Duodenal mucosa (tissue), 2 donors: ENCODE measurements at regions not wholly inside any gene's neighbourhood (a gene's known extent, or its start where the extent isn't known, plus 50 kb on each side); places are given as distances from the start of the nearest gene placed in this dataset.

Experiments used
- H3K27ac ChIP-seq: one replicate; pipeline ENCODE4 v1.7.0; 2013; ENCODE audit warnings: low read depth, low read length
- H3K27me3 ChIP-seq, 2 donors: one replicate each; pipeline ENCODE4 v1.7.0; 2013; ENCODE audit warnings: low read length in 2 of 2, control low read depth in 1 of 2; ENCODE audit not compliant: insufficient read depth in 2 of 2, control insufficient read depth in 1 of 2
- H3K36me3 ChIP-seq, 2 donors: one replicate each; pipeline ENCODE4 v1.7.0; 2013; ENCODE audit warnings: low read length in 2 of 2, control low read depth in 1 of 2; ENCODE audit not compliant: insufficient read depth in 2 of 2, control insufficient read depth in 1 of 2
- H3K4me1 ChIP-seq, 2 donors: one replicate each; pipeline ENCODE4 v1.7.0; 2013; ENCODE audit warnings: low read length in 2 of 2, control low read depth in 1 of 2; ENCODE audit not compliant: insufficient read depth in 2 of 2, control insufficient read depth in 1 of 2
- H3K4me3 ChIP-seq, 2 donors: one replicate each; pipeline ENCODE4 v1.7.0; 2013; ENCODE audit warnings: low read length in 2 of 2, low read depth in 1 of 2
- H3K9ac ChIP-seq, 2 donors: one replicate each; pipeline ENCODE4 v1.7.0; 2013; ENCODE audit warnings: low read length in 2 of 2, low read depth in 1 of 2
- H3K9me3 ChIP-seq, 2 donors: one replicate each; pipeline ENCODE4 v1.7.0; 2013; ENCODE audit warnings: low read length in 2 of 2, control low read depth in 1 of 2; ENCODE audit not compliant: control insufficient read depth in 1 of 2

GRCh38 chr2:150041722-150042425 is 445.6 kb downstream of the RND3 start:
- Histone ChIP-seq H3K27me3 (no peaks in the 10 kb centered on the region), H3K9ac (no peak overlapping the region), H3K4me1 (no peaks in the 10 kb centered on the region), H3K9me3 (no peaks in the 10 kb centered on the region), H3K36me3 (no peaks in the 10 kb centered on the region), H3K4me3 (no peak overlapping the region), H3K27ac (no peak overlapping the region)

- Histone ChIP-seq H3K4me1 (no peaks in the 10 kb centered on the region), H3K9ac (no peak overlapping the region), H3K36me3 (no peaks in the 10 kb centered on the region), H3K27me3 (no peaks in the 10 kb centered on the region), H3K9me3 (no peaks in the 10 kb centered on the region), H3K27ac (no peak overlapping the region), H3K4me3 (no peak overlapping the region)
These were observed 449.0 kb upstream of the MMADHC start for GRCh38 chr2:150036622-150037021.

GRCh38 chr2:150034665-150035064 is 447.1 kb upstream of the MMADHC start:
- Histone ChIP-seq H3K9ac (no peak overlapping the region), H3K36me3 (no peaks in the 10 kb centered on the region), H3K27ac (no peak overlapping the region), H3K4me1 (no peaks in the 10 kb centered on the region), H3K27me3 (no peaks in the 10 kb centered on the region), H3K4me3 (no peak overlapping the region), H3K9me3 (no peaks in the 10 kb centered on the region)

- H3K4me1 ChIP-seq = no peaks in the 10 kb centered on the region
- no peaks in the 10 kb centered on the region for H3K36me3 ChIP-seq
- no peak overlapping the region for H3K27ac ChIP-seq
- H3K4me3 ChIP-seq = no peak overlapping the region
- no peaks in the 10 kb centered on the region for H3K9me3 ChIP-seq
- no peaks in the 10 kb centered on the region for H3K27me3 ChIP-seq
- no peak overlapping the region for H3K9ac ChIP-seq
These were observed 443.0 kb upstream of the MMADHC start for GRCh38 chr2:150030436-150031190.

GRCh38 chr2:150028322-150028721 is 440.7 kb upstream of the MMADHC start:
- no peaks in the 10 kb centered on the region for H3K36me3 ChIP-seq

GRCh38 chr2:150027164-150027563 is 439.6 kb upstream of the MMADHC start:
- no peaks in the 10 kb centered on the region for H3K4me1 ChIP-seq
- no peak overlapping the region for H3K9ac ChIP-seq
- no peaks in the 10 kb centered on the region for H3K9me3 ChIP-seq

More at GRCh38 chr2:150028322-150028721, 440.7 kb upstream of the MMADHC start:
- Histone ChIP-seq H3K27ac (no peak overlapping the region), H3K9ac (no peak overlapping the region), H3K4me3 (no peak overlapping the region), H3K4me1 (no peaks in the 10 kb centered on the region), H3K27me3 (no peaks in the 10 kb centered on the region), H3K9me3 (no peaks in the 10 kb centered on the region)

GRCh38 chr2:150023663-150024062 is 436.1 kb upstream of the MMADHC start:
- no peak overlapping the region for H3K27ac ChIP-seq
- H3K27me3 ChIP-seq = no peaks in the 10 kb centered on the region
- H3K36me3 ChIP-seq = no peaks in the 10 kb centered on the region
- H3K9me3 ChIP-seq = no peaks in the 10 kb centered on the region
- H3K4me3 ChIP-seq = no peak overlapping the region
- no peak overlapping the region for H3K9ac ChIP-seq
- no peaks in the 10 kb centered on the region for H3K4me1 ChIP-seq

More at GRCh38 chr2:150027164-150027563, 439.6 kb upstream of the MMADHC start:
- H3K27me3 ChIP-seq = no peaks in the 10 kb centered on the region
- H3K27ac ChIP-seq = no peak overlapping the region
- no peaks in the 10 kb centered on the region for H3K36me3 ChIP-seq
- H3K4me3 ChIP-seq = no peak overlapping the region

GRCh38 chr2:150023044-150023443 is 435.5 kb upstream of the MMADHC start:
- Histone ChIP-seq H3K27ac (no peak overlapping the region), H3K9ac (no peak overlapping the region), H3K36me3 (no peaks in the 10 kb centered on the region), H3K27me3 (no peaks in the 10 kb centered on the region), H3K4me1 (no peaks in the 10 kb centered on the region), H3K9me3 (no peaks in the 10 kb centered on the region), H3K4me3 (no peak overlapping the region)

- Histone ChIP-seq H3K4me1 (no peaks in the 10 kb centered on the region), H3K27ac (no peak overlapping the region)
These were observed 433.5 kb upstream of the MMADHC start for GRCh38 chr2:150020937-150021673.

GRCh38 chr2:150020221-150020620 is 432.6 kb upstream of the MMADHC start:
- Histone ChIP-seq H3K4me3 (no peak overlapping the region), H3K36me3 (no peaks in the 10 kb centered on the region), H3K4me1 (no peaks in the 10 kb centered on the region), H3K9ac (no peak overlapping the region), H3K27me3 (no peaks in the 10 kb centered on the region), H3K9me3 (no peaks in the 10 kb centered on the region), H3K27ac (no peak overlapping the region)

More at GRCh38 chr2:150020937-150021673, 433.5 kb upstream of the MMADHC start:
- Histone ChIP-seq H3K4me3 (no peak overlapping the region), H3K9ac (no peak overlapping the region), H3K27me3 (no peaks in the 10 kb centered on the region), H3K36me3 (no peaks in the 10 kb centered on the region), H3K9me3 (no peaks in the 10 kb centered on the region)
